ENCODE measurements at regions not wholly inside any gene's neighbourhood (a gene's known extent, or its start where the extent isn't known, plus 50 kb on each side); places are given as distances from the start of the nearest gene placed in this dataset.

- Histone ChIP-seq H3K4me1 (no peaks in the 10 kb centered on the region), H3K27ac (no peak overlapping the region), H3K9me3 (no peaks in the 10 kb centered on the region), H3K36me3 (ENCODE audit: low read depth, missing control alignments) (no peaks in the 10 kb centered on the region), H3K27me3 (no peaks in the 10 kb centered on the region), H3K4me3 (no peak overlapping the region)
- 87 to 96% methylated on average over 3 of the region's 3 CpGs for WGBS, 2 donors
- intact Hi-C loops (cut with DNase I; ENCODE audit: low total_unique reads), result no loop called here
- DNase-seq, result no peak
- TF ChIP-seq CTCF (IDR thresholded peaks at IDR 0.05), result no peak
- TF ChIP-seq POLR2A (IDR thresholded peaks at IDR 0.05), result no peak
Measured at GRCh38 chr3:4235690-4236089, 67.5 kb upstream of the SETMAR start.

DNA sequence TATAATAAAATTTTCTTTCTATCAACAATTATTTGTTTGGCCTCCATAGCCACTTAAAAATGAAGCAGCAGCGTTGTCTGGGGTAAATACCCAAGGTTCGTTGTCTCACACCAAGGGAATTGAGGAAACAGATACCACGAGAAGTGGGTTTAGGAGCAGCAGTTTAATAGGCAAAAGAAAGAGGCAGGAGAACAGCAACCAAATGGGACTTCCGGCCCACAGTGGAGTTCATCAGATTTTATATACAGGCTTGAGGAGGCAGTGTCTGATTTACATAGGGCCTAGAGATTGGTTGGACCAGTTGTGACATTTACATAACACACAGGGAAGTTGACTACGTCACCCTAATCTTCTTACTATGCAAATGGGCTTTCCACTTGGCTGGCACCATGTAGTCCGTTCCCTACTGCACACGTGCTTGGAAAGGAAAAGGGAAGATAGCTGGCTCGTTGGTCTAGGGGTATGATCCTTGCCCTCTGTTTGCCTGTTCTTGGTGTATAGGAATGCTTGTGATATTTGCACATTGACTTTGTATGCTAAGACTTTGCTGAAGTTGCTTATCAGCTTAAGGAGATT, 61.5 kb upstream of the SETMAR start:
- H3K4me1 ChIP-seq, result no peaks in the 10 kb centered on the region
- intact Hi-C loops (cut with DNase I; ENCODE audit: low total_unique reads), result no loop called here
- no peak overlapping the region for H3K4me3 ChIP-seq
- DNase-seq, result no peak
- H3K27me3 ChIP-seq, result no peaks in the 10 kb centered on the region
- no peaks in the 10 kb centered on the region for H3K9me3 ChIP-seq
- no peak overlapping the region for H3K27ac ChIP-seq
- TF ChIP-seq CTCF (IDR thresholded peaks at IDR 0.05) (no peak), POLR2A (IDR thresholded peaks at IDR 0.05) (no peak)
- no peaks in the 10 kb centered on the region for H3K36me3 ChIP-seq (ENCODE audit: low read depth, missing control alignments)
- WGBS, 2 donors, result 92% methylated on average over 8 of the region's 8 CpGs

DNA sequence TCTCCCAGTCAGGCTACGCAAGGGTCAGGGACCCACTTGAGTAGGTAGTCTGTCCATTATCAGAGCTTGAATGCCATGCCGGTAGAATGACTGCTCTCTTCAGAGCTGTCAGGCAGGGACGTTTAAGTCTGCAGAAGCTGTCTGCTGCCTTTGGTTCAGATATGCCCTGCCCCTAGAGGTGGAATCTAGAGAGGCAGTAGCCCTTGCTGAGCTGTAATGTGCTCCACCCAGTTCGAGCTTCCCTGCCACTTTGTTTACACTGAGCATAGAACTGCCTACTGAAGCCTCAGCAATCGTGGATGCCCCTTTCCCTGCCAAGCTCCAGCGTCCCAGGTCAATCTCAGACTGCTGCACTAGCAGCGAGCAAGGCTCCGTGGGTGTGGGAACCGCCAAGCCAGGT, 57.5 kb upstream of the SETMAR start:
- no peaks in the 10 kb centered on the region for H3K4me1 ChIP-seq
- no peak overlapping the region for H3K27ac ChIP-seq
- no peak overlapping the region for H3K4me3 ChIP-seq
- intact Hi-C loops (cut with DNase I; ENCODE audit: low total_unique reads), result no loop called here
- WGBS, 2 donors, result 78 to 92% methylated on average over 7 to 9 of the region's 9 CpGs
- H3K27me3 ChIP-seq, result no peaks in the 10 kb centered on the region
- H3K9me3 ChIP-seq, result no peaks in the 10 kb centered on the region
- H3K36me3 ChIP-seq (ENCODE audit: low read depth, missing control alignments), result no peaks in the 10 kb centered on the region
- TF ChIP-seq CTCF (IDR thresholded peaks at IDR 0.05), result no peak
- TF ChIP-seq POLR2A (IDR thresholded peaks at IDR 0.05), result no peak
- DNase-seq, result no peak

DNA sequence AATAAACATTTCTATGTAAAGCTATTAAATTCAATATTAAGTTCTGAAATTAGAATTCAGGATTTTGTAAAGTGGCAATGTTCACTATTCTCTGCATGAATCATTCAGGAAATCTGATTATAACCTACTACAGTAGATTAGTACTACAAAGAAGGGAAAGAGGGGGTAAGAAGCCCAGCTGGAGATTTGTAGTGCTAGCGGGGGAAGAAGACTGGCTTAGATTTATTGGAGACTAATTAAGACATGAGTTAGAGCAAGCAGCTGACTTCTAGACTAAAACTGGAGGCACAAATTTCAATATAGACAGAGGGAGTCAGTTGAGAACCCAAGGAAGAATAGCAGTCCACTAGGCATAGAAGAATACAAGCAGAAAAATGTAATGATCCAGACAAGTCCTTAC, 55.8 kb upstream of the SETMAR start:
- Histone ChIP-seq H3K9me3 (no peaks in the 10 kb centered on the region), H3K36me3 (ENCODE audit: low read depth, missing control alignments) (no peaks in the 10 kb centered on the region), H3K4me1 (no peaks in the 10 kb centered on the region), H3K27me3 (no peaks in the 10 kb centered on the region), H3K27ac (no peak overlapping the region), H3K4me3 (no peak overlapping the region)
- 75 to 93% methylated on average over 1 of the region's 1 CpG for WGBS, 2 donors
- intact Hi-C loops (cut with DNase I; ENCODE audit: low total_unique reads), result no loop called here
- TF ChIP-seq CTCF (IDR thresholded peaks at IDR 0.05) (no peak), POLR2A (IDR thresholded peaks at IDR 0.05) (no peak)
- no peak for DNase-seq

DNA sequence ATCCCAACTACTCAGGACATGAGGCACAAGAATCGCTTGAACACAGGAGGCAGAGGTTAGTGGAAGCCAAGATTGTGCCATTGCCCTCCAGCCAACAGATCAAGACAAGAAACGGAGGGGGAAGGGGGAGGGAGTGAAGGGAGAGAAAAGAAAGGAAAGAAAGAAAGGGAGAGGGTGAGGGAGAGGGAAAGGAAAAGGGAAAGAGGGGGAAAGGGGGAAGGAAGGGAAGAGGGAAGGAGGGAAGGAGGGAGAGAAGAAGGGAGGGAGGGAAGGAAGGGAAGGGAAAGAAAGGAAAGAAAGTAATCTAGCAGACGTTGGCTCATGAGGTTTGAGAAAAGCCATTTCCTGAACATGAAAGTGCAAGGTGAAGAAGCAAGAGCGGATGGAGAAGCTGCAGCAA, 53.1 kb upstream of the SETMAR start:
- H3K27ac ChIP-seq, result no peak overlapping the region
- H3K9me3 ChIP-seq, result no peaks in the 10 kb centered on the region
- TF ChIP-seq CTCF (IDR thresholded peaks at IDR 0.05) (no peak), POLR2A (IDR thresholded peaks at IDR 0.05) (no peak)
- WGBS, 2 donors, result 88 to 89% methylated on average over 4 of the region's 4 CpGs
- H3K4me3 ChIP-seq, result no peak overlapping the region
- no peaks in the 10 kb centered on the region for H3K36me3 ChIP-seq (ENCODE audit: low read depth, missing control alignments)
- H3K4me1 ChIP-seq, result no peaks in the 10 kb centered on the region
- intact Hi-C loops (cut with DNase I; ENCODE audit: low total_unique reads), result no loop called here
- no peaks in the 10 kb centered on the region for H3K27me3 ChIP-seq
- no peak for DNase-seq

Data from testis (tissue), 2 donors.